ENCODE measurements at regions not wholly inside any gene's neighbourhood (a gene's known extent, or its start where the extent isn't known, plus 50 kb on each side); places are given as distances from the start of the nearest gene placed in this dataset.

DNA sequence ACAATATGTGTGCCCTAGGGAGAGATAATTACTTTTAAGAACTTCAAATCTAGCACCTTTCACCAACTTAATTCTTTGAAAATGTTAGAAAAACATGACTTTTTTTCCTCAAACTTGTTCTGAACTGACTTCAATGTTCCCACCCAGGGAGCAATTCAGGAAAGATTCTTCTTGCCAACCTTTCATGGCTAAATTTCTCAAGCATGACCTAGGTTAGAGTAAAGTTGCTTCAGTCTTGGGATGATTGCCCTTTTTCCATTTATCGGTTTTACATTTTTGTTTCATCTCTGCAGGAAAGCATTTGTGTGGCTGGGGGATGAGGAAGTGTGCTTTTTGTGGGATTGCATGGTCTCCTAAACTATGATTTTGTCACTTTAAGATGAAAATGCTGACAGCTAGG is 647.7 kb downstream of the LTN1 start:
- DNase-seq (ENCODE audit: low read depth in 2 of 2): no peak

DNA sequence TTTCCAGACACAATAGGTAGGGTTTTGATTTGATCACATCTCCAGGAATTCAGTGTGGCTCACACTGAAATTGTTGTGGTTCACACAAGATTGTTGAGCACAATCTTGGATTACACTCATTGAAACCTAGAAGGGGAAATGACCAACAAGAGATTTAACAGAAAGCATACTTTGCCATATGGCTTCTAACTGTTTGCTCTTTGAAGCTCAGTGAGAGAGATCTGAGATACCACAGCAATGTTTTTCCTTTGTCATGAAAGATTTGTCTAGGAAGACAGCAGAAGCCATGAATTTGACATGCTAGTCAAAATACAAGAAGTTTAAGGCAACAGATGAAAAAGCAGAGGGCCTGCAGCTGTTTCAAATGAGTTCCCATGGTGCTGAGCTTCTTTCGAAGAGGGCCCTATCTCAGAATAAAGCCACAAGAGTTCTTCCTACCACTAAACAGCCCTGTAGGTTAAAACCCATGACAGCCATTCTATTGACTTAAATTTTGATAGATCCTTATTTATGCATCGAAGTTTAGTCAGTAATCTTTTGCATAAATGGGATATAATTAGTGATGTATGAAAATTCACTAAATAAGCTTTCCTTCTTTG is 650.4 kb downstream of the LTN1 start:
- DNase-seq (ENCODE audit: low read depth in 2 of 2): no peak

DNA sequence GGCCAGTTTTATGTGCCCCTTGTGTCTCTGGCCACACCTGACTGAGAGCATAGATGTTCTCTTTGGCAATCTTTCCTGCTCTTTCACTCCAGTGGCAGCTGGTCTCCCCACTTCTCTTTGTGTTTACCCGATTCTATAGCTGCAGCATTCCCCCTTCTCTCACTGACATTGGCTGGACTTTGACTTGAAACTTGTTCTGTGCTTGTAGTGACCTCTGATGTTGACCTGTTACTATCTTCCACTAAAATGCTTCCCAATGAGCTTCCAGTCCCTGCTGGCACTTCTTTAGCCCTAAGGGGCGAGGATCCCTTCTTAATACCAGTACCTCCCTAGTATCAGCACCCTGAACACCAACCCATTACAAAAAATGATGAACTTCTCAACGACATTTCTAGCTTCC is 653.3 kb downstream of the LTN1 start:
- DNase-seq (ENCODE audit: low read depth in 2 of 2): no peak

DNA sequence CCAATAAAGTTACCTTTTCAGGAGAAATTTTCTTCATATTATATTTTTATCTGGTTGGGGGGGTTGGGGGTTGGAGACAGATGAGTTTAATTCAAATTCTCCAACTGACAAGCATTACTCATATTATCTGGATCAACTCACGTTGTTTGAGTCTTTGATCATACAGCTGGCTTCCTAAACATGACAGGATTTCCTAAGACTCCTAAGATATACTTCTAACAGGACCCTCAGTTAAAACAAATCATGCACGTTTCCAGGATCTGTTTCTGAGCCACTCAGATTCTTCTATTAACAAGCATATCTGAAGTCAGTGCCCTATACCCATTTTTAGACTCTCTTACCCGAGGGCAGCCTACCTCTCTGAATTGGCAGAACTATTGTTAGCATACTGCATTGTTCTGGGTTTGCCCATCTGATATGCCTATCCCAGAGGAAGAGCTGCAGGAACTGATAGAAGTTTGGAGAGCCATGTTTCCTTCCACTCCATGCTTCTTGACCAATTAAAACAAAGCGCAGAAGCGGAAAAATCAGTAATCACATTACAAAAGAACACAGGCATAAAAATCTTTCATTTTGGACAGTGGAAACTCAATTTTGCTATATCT is 653.9 kb downstream of the LTN1 start:
- DNase-seq (ENCODE audit: low read depth in 2 of 2): no peak

DNA sequence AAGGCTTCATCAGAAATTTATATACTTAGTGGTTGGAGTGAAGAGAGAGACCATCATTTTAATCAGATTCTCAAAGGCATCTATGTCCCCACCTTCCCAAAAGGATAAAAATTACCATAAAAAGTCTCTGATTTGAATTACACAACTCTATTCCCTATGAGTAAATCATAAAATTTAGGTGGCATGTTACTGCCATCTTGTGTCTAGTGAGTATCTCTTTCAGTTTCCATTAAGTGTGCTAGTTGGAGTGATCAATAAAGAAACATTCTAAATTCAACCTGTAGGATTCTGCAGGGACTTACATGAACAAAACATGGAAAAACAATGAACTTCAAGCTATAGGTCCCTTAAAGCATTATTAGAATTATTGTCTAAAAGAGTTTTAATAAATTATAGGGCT is 655.4 kb downstream of the LTN1 start:
- no peak for DNase-seq (ENCODE audit: low read depth in 2 of 2)

DNA sequence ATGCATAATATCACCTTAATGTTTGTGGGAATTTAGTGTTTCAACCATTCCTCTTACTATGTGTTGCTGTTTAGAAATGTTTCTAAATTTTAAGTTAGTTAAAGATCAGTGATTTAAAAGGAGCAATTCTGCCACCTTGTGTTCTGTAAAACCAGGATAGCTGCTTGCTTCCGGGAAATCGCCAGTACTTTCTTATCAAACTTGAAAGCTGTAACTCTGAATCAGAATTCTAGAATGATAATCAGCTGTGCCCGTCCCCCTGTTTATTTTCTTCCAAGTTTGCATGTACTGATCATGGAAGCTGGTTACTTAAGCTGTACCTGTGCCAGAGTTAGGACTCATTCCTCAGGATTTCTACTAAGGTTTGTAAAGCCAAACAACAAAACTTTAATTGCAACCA is 656.4 kb downstream of the LTN1 start:
- no peak for DNase-seq (ENCODE audit: low read depth in 2 of 2)

DNA sequence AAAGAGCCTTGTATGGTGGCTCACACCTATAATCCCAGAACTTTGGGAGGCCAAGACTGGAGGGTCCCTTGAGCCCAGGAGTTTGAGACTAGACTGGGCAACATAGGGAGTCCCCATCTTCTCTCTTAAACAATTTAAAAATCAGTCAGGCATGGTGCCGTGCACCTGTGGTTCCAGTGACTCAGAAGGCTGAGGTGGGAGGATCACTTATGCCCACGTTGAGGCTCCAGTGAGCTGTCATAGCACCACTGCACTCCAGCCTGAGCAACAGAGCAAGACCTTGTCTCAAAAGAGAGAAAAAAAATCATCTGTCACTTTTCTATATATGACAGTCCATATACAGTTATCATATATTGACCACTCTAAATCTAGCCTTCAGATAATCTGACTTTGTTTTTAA is 658.3 kb downstream of the LTN1 start:
- no peak for DNase-seq (ENCODE audit: low read depth in 2 of 2)

DNA sequence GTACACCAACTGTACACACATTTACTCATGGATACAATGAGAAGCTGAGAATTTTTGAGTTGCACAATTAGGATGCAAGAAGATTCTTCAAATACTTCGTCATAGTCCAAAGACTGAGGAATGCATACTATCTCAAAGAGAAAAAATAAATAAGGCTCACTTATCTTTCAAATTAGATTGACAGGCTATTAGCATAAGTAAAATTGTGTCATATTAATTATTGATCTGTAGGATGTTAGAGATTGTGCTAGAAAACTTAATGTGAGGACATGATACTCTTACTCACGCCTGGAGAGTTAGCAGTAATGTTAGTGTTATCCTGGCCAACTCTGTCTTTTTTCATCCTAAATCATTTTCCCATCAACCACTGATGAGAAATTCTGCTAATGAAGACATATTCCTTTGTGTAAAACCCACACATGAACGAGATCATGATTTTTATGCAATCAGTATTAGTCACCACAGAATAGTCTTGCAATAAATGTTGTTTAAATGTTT is 659.0 kb downstream of the LTN1 start:
- no peak for DNase-seq (ENCODE audit: low read depth in 2 of 2)

DNA sequence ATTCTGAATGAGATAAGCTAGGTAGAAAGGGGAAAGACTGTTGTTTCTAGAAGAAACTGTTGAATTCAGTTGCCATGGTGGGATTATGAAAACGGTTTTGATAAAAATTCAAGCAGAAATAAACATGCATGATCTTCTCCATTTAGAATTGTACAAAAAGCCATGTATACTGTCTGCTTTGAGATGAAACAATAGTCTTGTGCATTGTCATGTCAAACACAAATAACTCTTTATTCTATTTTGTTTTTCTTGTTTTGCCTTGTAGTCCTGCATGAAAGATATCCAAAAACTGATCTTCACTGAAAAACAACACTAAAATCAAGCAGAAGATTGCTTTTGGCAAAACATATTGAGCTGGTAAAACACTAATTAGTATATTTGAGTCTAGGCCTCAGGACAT is 659.9 kb downstream of the LTN1 start:
- DNase-seq (ENCODE audit: low read depth in 2 of 2): no peak

DNA sequence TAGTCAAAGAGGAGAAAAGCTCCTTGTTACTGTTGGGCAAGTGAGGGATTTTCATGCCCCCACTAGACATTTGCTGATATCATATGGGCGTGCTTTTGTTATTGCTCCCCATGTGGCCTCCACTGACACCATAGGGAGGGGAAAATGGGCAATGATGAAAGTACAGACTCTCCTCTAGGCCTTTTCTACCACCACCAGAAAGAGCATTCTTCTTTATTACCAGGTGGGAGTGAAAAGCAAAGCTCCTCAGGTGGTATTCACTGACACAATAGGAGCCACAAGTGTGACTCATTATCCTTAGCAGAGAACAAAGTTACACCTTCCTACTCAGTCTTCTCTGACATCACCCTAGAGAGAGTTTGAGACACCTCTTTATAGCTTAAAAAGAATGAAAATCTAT is 667.1 kb downstream of the LTN1 start:
- DNase-seq (ENCODE audit: low read depth in 2 of 2): no peak

DNA sequence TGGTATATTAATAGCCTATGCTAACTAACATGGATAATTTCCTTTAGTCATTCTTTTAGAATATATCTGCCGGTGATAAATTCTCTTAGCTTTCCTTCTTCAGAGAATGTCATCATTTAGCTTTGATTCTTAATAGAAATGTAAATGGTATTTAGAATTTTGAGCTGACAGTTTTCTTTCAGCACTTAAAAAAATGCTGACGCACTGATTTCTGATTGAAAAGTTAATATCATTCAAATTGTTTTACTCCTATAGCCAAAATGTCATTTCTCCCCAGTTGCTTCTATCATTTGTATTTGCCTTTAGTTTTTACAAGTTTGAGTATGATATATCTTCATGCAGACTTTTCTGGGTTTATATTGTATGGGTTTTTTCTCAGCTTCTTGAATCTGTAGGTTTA is 668.0 kb downstream of the LTN1 start:
- DNase-seq (ENCODE audit: low read depth in 2 of 2): no peak

DNA sequence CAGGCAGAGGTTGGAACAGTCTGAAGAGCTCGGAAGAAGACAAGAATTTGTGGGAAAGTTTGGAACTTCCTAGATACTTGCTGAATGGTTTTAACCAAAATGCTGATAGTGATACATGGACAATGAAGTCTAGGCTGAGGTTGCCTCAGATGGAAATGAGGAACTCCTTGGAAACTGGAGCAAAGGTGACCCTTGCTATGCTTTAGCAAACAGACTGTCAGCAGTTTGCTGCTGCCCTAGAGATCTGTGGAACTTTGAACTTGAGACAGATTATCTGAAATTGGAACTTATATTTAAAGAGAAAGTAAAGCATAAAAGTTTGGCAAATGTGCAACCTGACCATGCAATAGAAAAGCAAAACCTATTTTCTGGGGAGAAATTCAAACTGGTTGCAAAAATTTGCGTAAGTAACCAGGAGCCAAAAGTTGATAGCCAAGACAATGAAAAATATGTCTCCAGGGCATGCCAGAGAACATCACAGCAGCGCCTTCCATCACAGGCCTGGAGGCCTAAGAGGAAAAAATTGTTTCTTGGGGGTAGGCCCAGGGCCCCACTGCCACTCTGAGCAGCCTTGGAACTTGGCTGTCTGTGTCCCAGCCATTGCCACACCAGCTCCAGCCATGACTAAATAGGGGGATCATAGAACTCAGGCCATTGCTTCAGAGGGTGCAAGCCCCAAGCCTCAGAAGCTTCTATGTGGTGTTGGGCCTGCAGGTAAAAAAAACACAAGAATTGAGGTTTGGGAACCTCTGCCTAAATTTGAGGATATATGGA is 675.3 kb downstream of the LTN1 start:
- DNase-seq (ENCODE audit: low read depth in 2 of 2): no peak

DNA sequence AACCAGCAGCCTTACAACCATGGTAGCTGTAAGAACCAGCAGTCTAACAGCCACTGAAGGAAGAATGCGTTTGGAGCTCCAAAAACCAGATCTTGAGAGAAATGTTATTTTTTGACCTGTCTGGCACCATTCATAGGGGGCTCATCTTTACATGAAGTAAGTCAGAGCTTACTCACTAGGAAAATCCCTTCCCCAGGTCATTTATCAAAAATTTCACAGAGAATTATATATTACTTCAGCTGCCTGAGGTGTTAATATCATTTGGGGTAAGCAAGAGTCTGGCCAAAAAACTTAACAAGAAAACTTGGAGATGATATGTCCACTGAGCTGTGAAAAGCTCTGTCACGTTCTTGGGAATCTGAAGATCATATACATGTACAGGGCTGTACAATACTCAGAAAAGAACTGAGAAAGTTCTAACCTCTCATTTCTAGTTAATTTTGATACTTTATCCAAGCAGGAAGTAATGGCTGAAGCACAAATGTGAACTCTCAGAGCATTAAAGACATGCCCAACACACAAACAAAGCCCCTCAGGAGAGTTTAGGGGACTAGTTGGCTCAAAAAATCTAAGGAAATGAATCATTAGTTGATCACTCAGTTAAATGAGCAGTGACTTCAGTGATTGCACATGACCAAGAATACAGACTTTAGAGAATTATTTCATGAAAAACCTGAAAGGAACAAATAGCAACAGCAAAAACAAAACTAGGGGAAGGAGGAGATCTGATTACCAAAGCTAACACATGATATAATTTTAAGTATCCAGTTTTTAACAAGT is 681.1 kb downstream of the LTN1 start:
- DNase-seq (ENCODE audit: low read depth in 2 of 2): no peak

DNA sequence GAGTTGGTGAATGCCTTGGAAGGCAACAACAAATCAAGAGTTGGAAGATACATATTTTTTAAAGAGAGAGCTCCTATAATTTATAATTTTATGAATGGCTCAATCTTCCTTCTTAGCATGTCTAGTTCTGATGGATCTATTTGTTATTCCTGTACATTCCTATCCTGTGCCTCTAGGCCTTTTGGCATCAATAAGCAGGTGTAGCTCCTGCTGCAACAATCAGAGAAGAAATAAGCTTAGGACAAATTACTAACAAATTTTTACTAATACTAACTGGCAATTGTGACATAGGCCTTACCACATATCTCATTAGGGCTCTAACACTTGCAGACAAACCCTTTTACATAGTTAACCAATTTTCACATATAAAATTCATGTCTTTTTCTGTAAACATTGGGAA is 682.0 kb downstream of the LTN1 start:
- no peak for DNase-seq (ENCODE audit: low read depth in 2 of 2)

DNA sequence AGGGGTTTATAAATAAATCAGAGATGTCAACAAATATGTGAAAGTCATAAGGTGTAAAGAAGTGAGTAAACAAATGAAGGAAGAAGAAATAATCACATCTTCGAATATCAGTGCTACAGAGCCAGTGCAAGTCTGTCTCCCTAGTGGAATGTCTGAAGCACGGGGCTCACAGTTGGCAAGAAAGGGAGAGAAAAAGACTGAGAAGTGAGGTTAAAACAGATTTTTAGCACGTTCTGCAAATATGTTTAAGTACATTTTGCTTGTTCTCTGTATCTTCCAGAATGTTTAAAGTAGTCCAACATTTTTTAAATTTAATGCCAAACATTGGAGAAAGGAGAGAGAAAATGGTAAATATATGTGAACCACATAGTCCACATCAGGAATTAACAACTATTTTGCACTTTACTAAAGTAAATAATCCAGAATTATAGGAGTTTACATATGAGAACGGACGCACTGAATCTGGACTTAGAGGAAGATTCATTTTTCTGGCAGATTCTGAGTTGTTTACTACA is 682.4 kb downstream of the LTN1 start:
- no peak for DNase-seq (ENCODE audit: low read depth in 2 of 2)

DNA sequence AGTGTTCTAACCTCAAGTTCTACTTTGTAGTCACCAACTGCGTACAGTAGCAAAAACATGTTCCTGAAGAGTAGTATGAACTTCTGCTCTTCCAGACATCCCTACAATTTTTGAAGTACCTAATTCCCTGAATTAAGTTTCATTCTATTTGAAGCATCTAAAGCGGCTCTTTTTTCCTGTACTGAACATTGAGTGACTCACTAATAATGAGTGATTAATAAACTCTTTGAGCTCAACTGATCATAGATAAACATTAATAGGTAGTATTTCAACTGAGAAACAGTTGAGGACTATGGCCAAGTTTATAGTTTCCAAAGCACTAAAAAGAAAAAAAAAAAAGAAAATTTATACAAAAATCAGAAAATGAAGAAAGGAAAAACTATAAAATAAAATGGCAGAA is 683.1 kb downstream of the LTN1 start:
- no peak for DNase-seq (ENCODE audit: low read depth in 2 of 2)

DNA sequence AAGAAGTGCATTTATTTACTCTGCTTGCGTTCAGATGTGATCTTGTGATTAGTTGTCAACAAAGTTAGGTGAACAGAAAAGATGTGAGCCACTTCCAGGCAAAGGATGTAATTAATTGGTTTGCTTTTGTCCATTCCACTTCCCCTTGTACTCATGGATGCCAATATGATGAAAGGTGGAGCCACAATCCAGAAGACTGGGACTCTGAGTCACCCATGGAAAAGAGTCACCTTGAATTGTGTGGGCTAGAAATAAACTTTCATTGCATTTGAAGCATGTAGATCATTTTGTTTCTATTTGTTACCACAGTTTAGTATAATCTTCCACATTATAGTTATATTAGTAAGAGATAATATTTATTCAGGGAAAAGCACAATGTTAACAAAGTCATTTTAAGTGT is 684.2 kb downstream of the LTN1 start:
- DNase-seq (ENCODE audit: low read depth in 2 of 2): no peak

DNA sequence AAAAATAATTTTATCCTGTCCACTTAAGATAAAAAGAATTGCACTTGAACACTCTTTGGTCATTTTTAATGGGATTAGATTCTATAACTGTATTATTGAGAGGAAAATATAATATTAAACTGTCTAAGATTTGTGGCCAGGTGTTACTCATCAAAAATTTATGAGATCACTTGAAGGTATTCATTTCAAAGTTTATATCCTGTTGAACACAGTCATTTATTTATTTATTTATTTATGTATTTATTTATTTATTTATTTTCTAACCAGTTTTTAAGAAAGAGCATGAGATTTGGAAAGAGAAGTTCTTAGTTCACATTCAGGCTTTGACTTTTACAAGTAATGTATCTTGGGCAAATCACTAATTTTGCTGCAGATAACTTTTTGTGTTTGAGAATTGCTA is 692.7 kb downstream of the LTN1 start:
- DNase-seq (ENCODE audit: low read depth in 2 of 2): no peak

DNA sequence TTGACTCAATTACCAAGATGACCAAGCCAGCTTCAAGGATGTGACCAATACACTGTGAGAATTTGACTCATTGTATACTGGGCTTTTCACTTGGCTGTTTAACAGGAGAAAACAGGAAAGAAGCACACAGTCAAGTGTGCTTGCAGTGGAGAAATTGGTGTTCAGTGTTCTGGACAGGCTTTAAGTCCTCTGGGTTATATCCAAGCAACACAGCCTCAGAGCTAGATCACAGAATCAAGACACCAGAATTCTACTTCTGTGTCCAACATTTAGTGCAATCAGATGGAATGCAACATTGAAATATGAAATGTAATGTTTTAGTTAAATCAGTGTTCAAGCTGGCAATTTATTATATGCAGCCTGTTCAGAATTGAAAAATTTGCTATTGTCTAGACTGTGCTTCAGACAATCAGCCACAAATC is 694.4 kb downstream of the LTN1 start:
- DNase-seq (ENCODE audit: low read depth in 2 of 2): no peak

DNA sequence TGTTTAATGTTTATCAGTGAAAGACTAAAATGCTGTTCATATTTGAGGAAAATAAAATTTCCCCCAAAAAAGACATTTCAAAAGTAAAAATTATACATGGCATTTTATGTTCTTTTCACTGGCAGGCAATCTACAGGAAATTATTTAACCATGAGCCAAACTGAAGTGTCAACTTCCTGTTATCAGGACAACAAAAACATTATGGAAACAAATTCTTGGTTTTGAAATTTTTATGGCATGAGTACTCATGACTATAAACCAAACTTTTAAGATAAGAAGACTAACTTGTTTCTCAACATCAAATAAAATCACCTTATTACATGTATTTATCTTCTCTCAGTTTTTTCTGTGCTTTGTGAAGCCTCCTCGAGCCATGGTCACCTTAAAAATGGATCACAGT is 698.6 kb downstream of the LTN1 start:
- DNase-seq (ENCODE audit: low read depth in 2 of 2): no peak

DNA sequence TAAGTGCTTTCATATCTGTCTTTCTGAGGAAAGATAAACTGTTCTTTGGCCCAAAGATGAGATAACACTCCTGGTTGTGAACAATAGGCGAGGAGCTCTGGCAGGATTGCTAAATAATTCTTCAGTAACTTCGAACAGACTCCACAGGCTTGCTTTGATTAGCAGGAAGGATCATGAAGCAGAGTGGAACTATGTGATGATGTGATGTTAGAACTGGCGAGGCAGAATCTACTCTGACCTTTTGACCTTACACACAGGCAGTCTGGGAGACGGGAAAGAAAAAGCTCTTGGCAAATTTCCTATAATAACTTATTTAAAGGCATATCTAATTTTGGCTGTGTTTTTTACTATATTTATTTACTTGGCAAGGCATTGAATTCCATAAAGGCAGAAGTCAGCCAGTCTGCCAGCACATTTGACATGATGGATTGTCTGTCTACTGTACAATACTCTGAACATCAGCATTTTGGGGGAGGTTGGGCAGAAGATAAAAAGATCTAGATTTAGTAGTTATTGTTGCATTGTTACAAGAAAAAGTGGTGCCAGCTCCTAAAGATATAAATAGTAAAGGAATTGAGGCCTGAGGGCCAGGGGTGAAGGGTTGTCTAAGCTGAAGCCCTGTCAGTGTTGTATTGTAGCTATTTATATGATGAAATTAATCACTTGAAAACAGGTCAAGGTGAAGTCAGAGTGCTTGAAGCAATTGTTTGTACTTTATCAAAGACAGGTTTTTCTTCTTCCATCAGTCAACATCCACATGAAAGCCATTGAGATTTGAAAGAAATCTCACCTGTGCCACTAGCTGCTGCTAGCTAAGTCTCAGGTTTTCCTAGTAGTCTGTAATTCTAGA is 708.8 kb downstream of the LTN1 start:
- DNase-seq (ENCODE audit: low read depth in 2 of 2): no peak

Measured in stimulated activated CD8-positive, alpha-beta memory T cell treated with anti-CD3 and anti-CD28 coated beads, Interleukin-15, amount 100 ng/mL, for 48 hours (primary cell).